NT2/D1 (cell line): ENCODE measurements at regions not wholly inside any gene's neighbourhood (a gene's known extent, or its start where the extent isn't known, plus 50 kb on each side); places are given as distances from the start of the nearest gene placed in this dataset.
A peak's percentile ranks its signal among the peaks of the same experiment; 100 is the strongest.

Source experiments
- DNase-seq: peaks from one replicate; pipeline ENCODE4 v3.0.0-alpha.2; 2011; ENCODE audit warnings: low read depth, low spot score
- H3K27me3 ChIP-seq: 2 replicates; pipeline ENCODE4 v1.6.0; 2011; ENCODE audit warnings: mild to moderate bottlenecking; ENCODE audit not compliant: insufficient read length, insufficient read depth
- H3K36me3 ChIP-seq: 2 replicates; pipeline ENCODE4 v1.6.1; 2011; ENCODE audit warnings: mild to moderate bottlenecking, low read length, mixed read lengths; ENCODE audit not compliant: insufficient read depth, insufficient read length
- H3K4me1 ChIP-seq: 2 replicates; pipeline ENCODE4 v1.5.1; 2011; ENCODE audit not compliant: insufficient read depth, insufficient read length
- H3K4me3 ChIP-seq: 2 replicates; pipeline ENCODE4 v1.5.1; 2011; ENCODE audit warnings: low read depth; ENCODE audit not compliant: insufficient read length
- H3K9ac ChIP-seq: 2 replicates; pipeline ENCODE4 v1.6.0; 2011; ENCODE audit warnings: low read depth; ENCODE audit not compliant: insufficient read length
- H3K9me3 ChIP-seq: 2 replicates; pipeline ENCODE4 v1.5.1; 2011; ENCODE audit warnings: mild to moderate bottlenecking, low read length; ENCODE audit not compliant: insufficient read depth
- SUZ12 ChIP-seq: IDR thresholded peaks from 2 replicates; pipeline ENCODE4 v1.6.1; 2011; ENCODE audit not compliant: insufficient read length, insufficient read depth; ENCODE audit errors: extremely low read depth
- YY1 ChIP-seq: IDR thresholded peaks from 2 replicates; pipeline ENCODE4 v1.6.1; 2011; ENCODE audit not compliant: insufficient read length, insufficient read depth
- ZNF274 ChIP-seq: IDR thresholded peaks from 2 replicates; pipeline ENCODE4 v1.6.1; 2011; ENCODE audit warnings: mild to moderate bottlenecking, low read depth, low read length

- Histone ChIP-seq H3K9me3 (no peaks in the 10 kb centered on the region), H3K36me3 (no peaks in the 10 kb centered on the region), H3K9ac (no peak overlapping the region), H3K4me1 (no peaks in the 10 kb centered on the region), H3K27me3 (no peaks in the 10 kb centered on the region), H3K4me3 (no peak overlapping the region)
- TF ChIP-seq SUZ12 = no peak
- TF ChIP-seq ZNF274 = no peak
- no peak for TF ChIP-seq YY1
- DNase-seq = no peak
Observed at GRCh38 chr1:103469801-103470200, 55.7 kb upstream of the RNPC3 start.

- Histone ChIP-seq H3K4me3 (no peak overlapping the region), H3K4me1 (no peaks in the 10 kb centered on the region), H3K9ac (no peak overlapping the region), H3K27me3 (no peaks in the 10 kb centered on the region), H3K9me3 (no peaks in the 10 kb centered on the region), H3K36me3 (no peaks in the 10 kb centered on the region)
- no peak for DNase-seq
- TF ChIP-seq ZNF274 = no peak
Observed at GRCh38 chr1:103467100-103467499, 58.4 kb upstream of the RNPC3 start.

- Histone ChIP-seq H3K27me3 (no peaks in the 10 kb centered on the region), H3K4me1 (no peaks in the 10 kb centered on the region), H3K4me3 (no peak overlapping the region), H3K36me3 (no peaks in the 10 kb centered on the region), H3K9me3 (no peaks in the 10 kb centered on the region), H3K9ac (no peak overlapping the region)
- TF ChIP-seq SUZ12 (no peak), ZNF274 (no peak), YY1 (no peak)
- no peak for DNase-seq
Observed at GRCh38 chr1:103461161-103462105, 64.1 kb upstream of the RNPC3 start.

GRCh38 chr1:103460511-103460910 lies 65.0 kb upstream of the RNPC3 start:
- TF ChIP-seq ZNF274 (no peak), SUZ12 (no peak), YY1 (no peak)
- Histone ChIP-seq H3K9ac (no peak overlapping the region), H3K36me3 (no peaks in the 10 kb centered on the region), H3K4me1 (no peaks in the 10 kb centered on the region), H3K27me3 (no peaks in the 10 kb centered on the region), H3K9me3 (no peaks in the 10 kb centered on the region), H3K4me3 (no peak overlapping the region)
- no peak for DNase-seq

- TF ChIP-seq ZNF274 = no peak
- no peak overlapping the region for H3K9ac ChIP-seq
- no peak for DNase-seq
- H3K4me3 ChIP-seq = no peak overlapping the region
- H3K4me1 ChIP-seq = no peaks in the 10 kb centered on the region
- no peaks in the 10 kb centered on the region for H3K9me3 ChIP-seq
- H3K36me3 ChIP-seq = no peaks in the 10 kb centered on the region
- no peaks in the 10 kb centered on the region for H3K27me3 ChIP-seq
Observed at GRCh38 chr1:103459346-103459745, 66.2 kb upstream of the RNPC3 start.

GRCh38 chr1:103457886-103458455 lies 67.5 kb upstream of the RNPC3 start:
- no peak overlapping the region for H3K4me3 ChIP-seq
- H3K4me1 ChIP-seq = no peaks in the 10 kb centered on the region
- no peaks in the 10 kb centered on the region for H3K27me3 ChIP-seq
- peak; percentile 40 for DNase-seq
- no peaks in the 10 kb centered on the region for H3K36me3 ChIP-seq
- TF ChIP-seq YY1 = no peak
- no peak for TF ChIP-seq ZNF274
- no peak for TF ChIP-seq SUZ12
- H3K9ac ChIP-seq = no peak overlapping the region
- H3K9me3 ChIP-seq = no peaks in the 10 kb centered on the region

- no peak for DNase-seq
- Histone ChIP-seq H3K4me1 (no peaks in the 10 kb centered on the region), H3K9ac (no peak overlapping the region), H3K4me3 (no peak overlapping the region), H3K9me3 (no peaks in the 10 kb centered on the region), H3K27me3 (no peaks in the 10 kb centered on the region), H3K36me3 (no peaks in the 10 kb centered on the region)
- TF ChIP-seq SUZ12 (no peak), ZNF274 (no peak), YY1 (no peak)
Observed at GRCh38 chr1:103448560-103448959, 76.9 kb upstream of the RNPC3 start.
